HG03342 (cell line): ENCODE measurements at regions not wholly inside any gene's neighbourhood (a gene's known extent, or its start where the extent isn't known, plus 50 kb on each side); places are given as distances from the start of the nearest gene placed in this dataset.

Experiments
- ATAC-seq: cut with Tn5 transposase; IDR thresholded peaks from one replicate; pipeline ENCODE4 v1.9.1; 2021; ENCODE audit warnings: mild to moderate bottlenecking, moderate library complexity; ENCODE audit not compliant: unreplicated experiment

GRCh38 chr12:82174936-82175335 lies 183.3 kb downstream of the CCDC59 start:
- ATAC-seq, result no peak

- ATAC-seq, result no peak
Observed at GRCh38 chr12:82174383-82174782, 183.8 kb downstream of the CCDC59 start.

GRCh38 chr12:82149045-82149444 lies 209.1 kb downstream of the CCDC59 start:
- ATAC-seq, result no peak

GRCh38 chr12:82146740-82147139 lies 211.4 kb downstream of the CCDC59 start:
- no peak for ATAC-seq

- no peak for ATAC-seq
Observed at GRCh38 chr12:82144505-82144904, 213.7 kb downstream of the CCDC59 start.

GRCh38 chr12:82132390-82132789 lies 225.8 kb downstream of the CCDC59 start:
- ATAC-seq, result no peak

- no peak for ATAC-seq
Observed at GRCh38 chr12:82130762-82131161, 227.4 kb downstream of the CCDC59 start.

GRCh38 chr12:82124711-82125380 lies 233.3 kb downstream of the CCDC59 start:
- ATAC-seq, result no peak

- no peak for ATAC-seq
Observed at GRCh38 chr12:82121545-82121944, 236.6 kb downstream of the CCDC59 start.

GRCh38 chr12:82120901-82121300 lies 237.3 kb downstream of the CCDC59 start:
- no peak for ATAC-seq

- ATAC-seq, result no peak
Observed at GRCh38 chr12:82109243-82109642, 248.9 kb downstream of the CCDC59 start.

- no peak for ATAC-seq
Observed at GRCh38 chr12:82108615-82109014, 249.6 kb downstream of the CCDC59 start.

- no peak for ATAC-seq
Observed at GRCh38 chr12:82099216-82099615, 259.0 kb downstream of the CCDC59 start.

GRCh38 chr12:82097877-82098276 lies 260.3 kb downstream of the CCDC59 start:
- ATAC-seq, result no peak

- ATAC-seq, result no peak
Observed at GRCh38 chr12:82097438-82097837, 260.7 kb downstream of the CCDC59 start.

GRCh38 chr12:82090165-82090564 lies 268.0 kb downstream of the CCDC59 start:
- no peak for ATAC-seq

- no peak for ATAC-seq
Observed at GRCh38 chr12:82089369-82090121, 268.6 kb downstream of the CCDC59 start.

- ATAC-seq, result no peak
Observed at GRCh38 chr12:82082501-82082900, 275.7 kb downstream of the CCDC59 start.

- ATAC-seq, result no peak
Observed at GRCh38 chr12:82069931-82070514, 288.2 kb downstream of the CCDC59 start.

GRCh38 chr12:82058197-82058596 lies 299.0 kb upstream of the PPFIA2 start:
- ATAC-seq, result no peak

GRCh38 chr12:82057770-82058169 lies 298.6 kb upstream of the PPFIA2 start:
- ATAC-seq, result no peak

GRCh38 chr12:82055391-82055790 lies 296.2 kb upstream of the PPFIA2 start:
- ATAC-seq, result no peak
